Putamen (tissue), 1 donor: ENCODE measurements at regions not wholly inside any gene's neighbourhood (a gene's known extent, or its start where the extent isn't known, plus 50 kb on each side); places are given as distances from the start of the nearest gene placed in this dataset.
"Not testable (repeated sequence)": the region's sequence is repeated elsewhere in the genome, so short reads cannot be mapped to it uniquely, and the experiment has no call there.

ENCODE experiments used
- DNase-seq: peaks from one replicate; pipeline ENCODE4 v3.0.0-alpha.2; 2016; ENCODE audit warnings: low spot score

DNA sequence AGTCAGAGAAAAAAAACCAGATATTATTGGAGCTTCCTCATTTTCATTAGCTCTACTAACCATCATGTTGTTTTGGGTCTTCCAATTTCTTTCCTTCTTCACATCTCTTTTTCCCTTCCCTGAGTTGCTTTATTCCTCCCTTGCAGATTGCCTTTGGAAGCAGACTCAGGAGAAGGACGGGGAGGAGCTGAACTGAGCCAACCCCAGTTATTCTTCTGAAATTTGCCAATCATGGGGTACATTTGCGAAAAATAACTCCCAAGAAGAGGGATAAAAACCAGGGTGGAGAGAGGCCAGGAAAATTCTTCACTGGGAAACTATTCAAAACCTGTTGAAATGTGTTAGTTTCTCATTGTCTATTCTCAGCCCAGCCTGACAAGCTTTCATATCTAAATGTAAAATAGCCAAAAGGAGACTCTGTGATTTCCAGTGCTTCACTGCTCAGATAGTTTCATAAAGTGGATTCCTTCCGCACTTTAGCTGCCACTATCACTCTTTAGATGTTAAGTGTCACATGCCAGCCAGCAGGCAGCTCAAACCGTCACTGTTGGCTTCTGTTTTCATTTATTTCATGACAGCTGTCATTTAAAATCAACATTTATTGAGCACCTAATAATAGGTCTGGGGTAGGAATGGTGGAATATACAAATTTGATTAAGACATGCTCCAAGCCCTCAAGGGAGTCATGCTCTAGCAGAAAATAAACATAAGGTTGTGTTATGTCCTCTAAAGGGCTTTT, 204.5 kb downstream of the SREK1 start:
- no peak for DNase-seq

DNA sequence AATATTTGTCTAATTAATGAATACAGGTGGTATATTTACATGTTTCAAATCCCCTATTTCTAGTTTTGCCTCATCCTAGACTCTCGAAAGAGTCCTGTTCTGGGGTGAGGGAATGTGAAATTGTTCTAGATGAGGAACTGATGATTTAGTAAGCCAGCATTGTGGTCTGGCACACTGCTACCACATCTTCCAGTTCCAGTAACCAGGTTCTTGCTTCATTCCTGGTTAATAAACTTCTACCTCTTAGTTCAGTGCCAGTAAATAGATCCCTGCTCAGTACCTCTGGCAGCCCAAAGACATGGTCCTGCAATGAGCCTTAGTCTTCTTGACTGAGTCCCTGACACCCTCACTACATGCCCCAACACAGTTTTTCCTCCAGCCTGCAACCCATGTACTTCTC, 207.7 kb downstream of the SREK1 start:
- no peak for DNase-seq

DNA sequence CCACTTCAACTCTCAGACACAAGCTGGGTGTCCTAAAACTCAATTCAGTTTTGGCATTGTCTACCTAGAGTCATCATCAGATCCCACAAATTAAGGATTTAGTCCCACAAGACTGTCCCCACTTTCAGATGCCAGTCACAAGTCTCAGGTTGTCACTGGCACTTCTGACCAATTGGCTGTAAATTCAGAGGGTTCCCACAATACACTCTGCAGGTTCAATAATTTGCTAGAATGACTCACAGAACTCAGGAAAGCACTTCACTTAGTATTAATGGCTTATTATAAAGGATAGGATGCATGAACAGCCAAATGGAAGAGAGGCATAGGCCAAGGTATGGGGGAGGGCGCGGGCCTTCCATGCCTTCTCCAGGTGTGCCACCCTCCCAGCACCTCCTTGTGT, 209.1 kb downstream of the SREK1 start:
- no peak for DNase-seq

DNA sequence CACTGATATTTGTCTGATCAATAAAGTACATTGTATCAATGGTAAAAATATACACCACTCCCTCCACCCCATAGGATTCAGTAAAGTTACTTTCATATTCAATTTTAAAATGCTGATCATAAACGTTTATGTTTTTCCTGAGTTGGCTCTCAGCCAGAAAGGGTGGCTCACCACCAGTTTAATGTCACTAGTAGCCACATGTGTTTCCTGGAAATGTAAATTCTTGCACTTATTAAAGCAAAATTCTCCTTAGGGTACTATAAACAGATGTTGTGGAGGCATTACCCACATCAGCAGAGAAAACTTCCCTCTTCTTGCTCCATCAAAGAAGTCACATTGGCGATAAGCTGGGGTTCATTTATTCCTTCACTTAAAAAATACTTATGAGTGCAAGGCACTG, 210.3 kb downstream of the SREK1 start:
- DNase-seq: no peak

DNA sequence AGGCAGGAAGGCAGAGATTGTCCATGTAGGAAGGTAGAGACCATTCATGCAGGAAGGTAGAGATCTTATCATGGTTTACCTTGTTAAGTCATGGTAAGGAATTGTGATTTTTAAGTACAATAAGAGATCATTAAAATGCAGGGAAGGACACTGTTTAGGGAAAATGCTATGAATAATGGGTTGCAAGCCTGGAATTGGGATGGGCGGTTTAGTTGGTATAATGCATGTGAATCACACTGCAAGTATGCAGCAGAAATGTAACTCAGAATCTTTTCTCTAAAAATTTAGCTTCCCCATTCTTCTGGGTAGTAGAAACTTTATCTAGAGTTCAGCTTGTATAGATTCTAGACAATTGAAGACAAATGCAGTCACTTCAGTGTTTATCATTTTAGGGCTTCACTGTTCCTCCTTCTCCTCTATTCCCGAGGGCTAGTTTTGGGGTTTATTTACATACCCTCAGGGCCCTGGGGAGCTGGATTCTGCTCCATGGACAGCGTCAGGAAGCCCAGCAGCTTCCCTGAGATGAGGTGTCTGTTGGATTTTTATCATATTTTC, 212.0 kb downstream of the SREK1 start:
- DNase-seq: no peak

DNA sequence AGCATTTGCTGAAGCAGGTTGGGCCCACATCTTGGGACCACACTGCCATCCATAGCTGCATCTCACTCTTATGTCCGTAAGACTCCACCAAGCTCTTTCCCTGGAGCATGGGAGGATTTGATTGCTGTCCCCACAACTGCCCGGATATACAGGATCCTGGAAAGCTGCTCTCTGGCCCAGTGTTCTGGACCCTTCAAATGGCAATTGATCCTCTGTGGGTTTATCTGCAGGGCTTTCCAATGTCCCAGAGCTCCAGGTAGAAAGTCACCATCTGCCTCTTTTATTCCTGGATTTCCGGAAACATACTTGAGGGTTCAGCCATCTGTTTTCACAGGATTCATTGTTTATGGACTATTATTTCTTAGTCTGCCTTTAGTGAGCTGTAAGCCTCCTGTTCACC, 214.6 kb downstream of the SREK1 start:
- DNase-seq: no peak

DNA sequence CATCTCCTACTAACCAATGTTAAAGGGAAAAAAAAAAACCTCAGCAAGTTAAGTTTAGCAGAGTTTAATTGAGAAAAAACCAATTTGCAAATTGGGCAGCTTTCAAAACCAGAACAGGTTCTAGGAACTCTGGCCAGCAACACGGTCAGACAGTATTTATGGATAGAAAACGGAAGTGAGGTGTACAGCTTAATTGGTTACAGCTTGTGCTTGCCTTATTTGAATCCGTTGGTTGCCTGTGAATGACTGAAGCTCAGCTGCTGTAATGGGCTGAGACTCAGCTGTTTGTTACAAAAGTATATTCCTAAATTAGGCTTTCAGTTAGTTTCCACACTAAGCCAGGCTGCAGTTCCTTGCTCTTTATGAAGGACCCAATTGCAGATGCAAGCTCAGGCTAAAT, 217.0 kb downstream of the SREK1 start:
- no peak for DNase-seq

DNA sequence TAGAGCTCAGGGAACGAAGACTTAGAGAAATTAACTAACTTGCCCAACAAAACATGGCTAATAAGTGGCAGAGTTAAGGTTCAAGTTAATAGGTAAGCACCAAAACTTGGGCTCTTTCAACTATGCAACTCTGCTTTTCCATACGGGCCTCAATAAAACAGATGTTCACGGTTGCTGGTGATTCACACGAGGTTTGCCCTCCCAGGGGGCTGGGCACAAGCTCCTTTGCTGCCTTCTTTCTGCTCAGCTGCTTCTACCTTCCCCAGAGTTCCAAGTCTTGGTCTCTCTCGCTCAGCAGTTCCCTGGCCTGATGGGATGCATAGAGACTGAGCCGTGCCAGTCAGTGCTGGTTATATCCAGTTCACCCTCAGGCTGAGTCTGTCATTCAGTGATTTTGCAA, 217.9 kb downstream of the SREK1 start:
- no peak for DNase-seq

DNA sequence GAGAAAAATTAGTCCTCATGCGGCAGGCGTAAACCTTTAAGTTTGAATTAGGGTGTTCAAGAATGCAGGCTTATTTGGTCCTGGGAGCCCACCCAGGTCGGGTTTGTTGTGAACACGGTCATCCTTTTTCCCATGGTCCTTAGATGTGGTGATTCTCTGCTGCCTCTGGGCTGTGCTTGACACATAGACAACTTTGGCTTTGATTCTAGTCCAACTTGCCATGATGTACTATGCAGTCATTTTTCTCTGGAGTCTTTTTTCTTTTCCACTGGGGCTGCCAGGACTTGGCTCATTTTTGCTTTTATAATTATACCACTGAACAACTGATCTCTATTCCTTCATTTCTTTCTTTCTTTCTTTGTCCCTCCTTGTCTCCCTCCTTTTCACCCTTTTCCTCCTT, 218.6 kb downstream of the SREK1 start:
- no peak for DNase-seq

DNA sequence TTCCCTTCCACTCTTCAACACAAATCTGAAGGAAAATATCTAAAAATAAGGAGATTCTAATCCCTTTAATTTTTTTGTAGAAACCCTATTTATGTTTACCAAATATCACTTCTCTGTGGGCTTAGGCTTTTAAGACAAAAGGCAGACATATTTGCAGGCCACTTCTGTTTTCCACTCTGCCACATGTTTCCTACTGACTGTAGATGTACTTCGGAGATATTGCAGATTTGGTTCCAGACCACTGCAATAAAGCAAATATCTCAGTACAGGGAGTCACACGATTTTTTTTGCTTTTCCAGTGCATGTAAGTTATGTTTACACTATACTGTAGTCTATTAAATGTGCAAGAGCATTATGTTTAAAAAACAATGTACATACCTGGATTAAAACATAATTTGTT, 219.0 kb downstream of the SREK1 start:
- no peak for DNase-seq

DNA sequence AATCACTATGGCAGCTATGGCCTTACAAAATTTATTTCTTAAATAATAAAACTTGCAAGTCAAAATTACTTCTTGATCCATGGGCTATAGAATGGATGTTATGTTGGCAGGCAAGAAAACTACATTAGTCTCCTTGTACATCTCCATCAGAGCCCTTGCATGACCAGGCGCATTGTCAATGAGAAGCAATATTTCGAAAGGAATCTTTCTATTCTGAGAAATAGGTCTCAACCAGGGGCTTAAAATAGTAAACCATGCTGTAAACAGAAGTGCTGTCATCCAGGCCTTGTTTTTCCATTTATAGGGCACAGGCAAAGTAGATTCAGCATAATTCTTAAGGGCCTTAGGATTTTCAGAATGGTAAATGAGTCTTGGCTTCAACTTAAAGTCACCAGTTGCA, 220.1 kb downstream of the SREK1 start:
- no peak for DNase-seq

DNA sequence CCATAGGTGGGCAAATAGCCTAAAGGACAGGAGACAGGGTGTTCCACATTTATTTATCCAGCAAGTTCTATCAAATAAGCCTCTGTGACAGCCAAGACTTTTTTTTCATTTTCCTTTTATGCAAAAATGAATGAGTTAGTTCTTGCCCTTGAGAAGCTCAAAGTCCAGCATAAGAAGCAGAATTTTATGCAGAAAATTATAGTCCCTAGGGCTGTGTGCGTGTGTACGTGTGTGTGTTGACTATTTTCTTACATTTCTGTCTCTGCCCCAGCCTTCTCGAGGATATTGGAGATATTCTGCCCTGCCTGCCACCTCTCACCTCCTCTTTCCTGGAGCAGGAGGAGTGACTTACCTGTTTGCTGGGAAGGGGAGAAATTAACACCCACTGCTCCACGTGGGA, 221.9 kb downstream of the SREK1 start:
- no peak for DNase-seq

DNA sequence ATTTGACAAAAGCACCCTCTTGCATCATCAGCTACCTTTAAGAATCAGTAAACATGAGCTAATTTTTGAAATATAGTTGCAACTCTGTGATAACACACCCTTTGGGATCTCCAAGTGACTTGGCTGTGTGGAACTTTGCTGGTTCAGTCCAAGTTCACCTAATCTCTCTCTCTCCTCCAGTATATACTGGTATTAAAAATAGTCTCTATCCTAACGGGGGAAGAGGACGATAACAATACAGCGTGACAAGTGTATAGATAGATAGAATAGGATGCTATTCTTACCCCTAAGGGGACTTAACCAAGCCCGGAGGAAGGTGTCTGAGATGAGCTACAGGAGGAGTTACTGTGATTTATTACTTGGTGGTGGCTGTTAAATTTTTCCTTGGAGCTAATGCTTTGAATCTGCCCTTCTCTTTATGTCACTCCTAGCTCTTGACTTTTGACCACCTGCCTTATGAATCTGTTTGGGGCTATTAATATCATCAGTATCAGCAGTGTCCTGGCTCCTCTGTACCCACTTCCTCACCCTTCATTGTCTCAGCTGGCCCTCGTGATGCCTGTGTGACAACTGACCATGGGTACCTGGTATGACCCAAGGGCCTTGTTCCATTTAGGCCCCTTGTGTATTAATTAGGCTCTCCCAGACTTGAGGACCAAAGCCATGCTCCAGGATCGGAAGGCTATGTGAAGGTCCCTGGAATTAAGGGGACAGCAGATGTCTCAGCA, 223.9 kb downstream of the SREK1 start:
- no peak for DNase-seq

DNA sequence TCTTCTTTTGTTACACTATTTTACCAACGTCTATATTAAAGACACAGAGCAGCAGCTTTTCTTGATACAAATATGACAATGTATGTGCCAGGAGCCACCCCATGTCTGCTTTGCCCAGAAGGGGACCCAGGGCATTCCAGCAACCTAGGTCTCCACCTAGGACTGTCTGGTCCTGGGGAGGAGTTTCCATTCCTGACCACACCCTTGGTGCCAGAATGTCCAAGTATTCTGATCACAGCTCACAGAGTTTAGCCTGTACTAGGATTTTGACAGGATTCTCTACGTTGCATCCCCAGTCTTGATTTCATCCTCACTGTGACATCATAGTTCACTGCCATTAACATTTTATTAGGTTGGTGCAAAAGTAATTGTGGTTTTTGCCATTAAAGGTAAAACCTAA, 224.7 kb downstream of the SREK1 start:
- no peak for DNase-seq

DNA sequence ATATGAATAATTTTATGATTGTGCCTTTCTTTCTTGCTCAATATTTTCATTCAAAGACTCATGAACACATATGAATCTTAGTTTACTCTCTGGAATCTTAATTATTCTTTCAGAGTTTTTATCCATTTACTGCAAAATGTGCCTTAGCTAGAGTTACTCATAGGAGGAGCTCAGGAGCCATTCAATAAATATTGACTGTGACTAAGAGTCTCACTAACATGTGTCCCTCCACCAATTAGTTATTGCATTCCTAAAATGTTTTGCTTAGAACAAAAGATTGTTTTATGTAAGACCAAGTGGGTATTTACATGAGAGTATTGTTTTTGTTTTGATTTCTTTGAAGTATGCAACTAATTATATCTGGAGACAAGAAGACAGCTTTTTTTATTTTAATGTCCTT, 218.4 kb upstream of the MAST4 start:
- no peak for DNase-seq

DNA sequence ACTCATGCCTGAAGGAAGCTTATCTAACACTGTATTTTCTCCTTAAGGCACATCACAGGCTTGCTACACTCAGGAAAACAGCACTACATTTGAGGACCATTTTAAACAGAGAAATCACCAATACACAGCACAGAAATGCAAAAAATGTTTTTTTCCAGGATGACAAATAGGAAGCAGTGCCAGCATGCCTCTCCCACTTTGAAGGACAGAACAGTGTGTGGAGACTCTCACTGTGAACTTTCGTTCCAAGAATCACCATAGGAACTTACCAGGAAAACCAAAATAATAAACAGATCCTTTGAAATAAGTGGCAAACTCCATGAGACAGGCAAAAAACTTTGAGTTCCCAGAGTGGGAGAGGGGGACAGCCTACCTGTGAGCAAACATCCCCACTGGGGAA, 217.8 kb upstream of the MAST4 start:
- DNase-seq: no peak

DNA sequence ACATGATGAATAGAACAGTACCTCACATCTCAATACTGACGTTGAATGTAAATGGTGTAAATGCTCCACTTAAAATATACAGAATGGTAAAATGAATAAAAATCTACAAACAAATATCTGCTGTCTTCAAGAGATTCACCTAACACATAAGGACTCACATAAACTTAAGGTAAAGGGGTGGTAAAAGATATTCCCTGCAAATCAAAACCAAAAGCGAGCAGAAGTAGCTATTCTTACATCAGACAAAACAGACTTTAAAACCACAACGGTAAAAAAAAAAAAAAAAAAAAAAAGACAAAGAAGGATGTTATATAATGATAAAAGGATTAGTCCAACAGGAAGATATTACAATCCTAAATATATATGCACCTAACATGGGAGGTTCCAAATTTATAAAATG, 214.0 kb upstream of the MAST4 start:
- DNase-seq: no peak

DNA sequence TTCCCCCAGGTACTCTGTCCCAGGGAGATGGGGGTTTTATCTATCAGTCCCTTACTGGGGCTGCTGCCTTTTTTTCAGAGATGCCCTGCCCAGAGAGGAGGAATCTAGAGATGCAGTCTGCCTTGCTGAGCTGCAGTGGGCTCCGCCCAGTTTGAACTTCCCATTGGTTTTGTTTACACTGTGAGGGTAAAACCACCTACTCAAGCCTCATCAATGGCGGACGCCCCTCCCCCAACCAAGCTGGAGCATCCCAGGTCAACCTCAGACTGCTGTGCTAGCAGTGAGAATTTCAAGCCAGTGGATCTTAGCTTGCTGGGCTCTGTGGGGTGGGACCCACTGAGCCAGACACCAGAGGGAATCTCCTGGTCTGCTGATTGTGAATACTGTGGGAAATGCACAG, 191.0 kb upstream of the MAST4 start:
- not testable (repeated sequence) for DNase-seq

DNA sequence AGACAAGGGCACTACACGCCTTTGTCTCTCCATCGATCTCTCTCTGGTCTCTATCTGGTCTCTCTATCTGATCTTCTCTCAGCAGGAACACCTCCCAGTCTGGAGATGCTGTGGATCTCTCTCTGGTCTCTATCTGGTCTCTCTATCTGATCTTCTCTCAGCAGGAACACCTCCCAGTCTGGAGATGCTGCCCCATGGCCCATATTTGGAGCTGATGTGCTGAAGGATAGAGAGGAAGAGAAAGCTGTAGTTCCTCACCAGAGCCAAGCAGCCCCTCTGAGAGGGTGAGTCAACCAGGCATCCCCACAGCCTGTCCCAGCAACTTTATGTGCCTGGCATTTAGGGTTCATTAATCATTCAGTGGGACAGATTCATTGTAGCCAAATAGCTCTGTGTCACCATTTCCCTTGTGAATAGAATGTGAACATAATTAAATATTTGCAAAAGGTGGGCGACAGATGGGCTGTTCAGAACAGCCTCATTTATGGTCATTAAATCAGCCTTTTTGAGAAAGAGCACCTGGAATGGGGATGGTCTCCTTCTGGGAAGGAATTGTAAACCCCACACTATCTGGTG, 189.3 kb upstream of the MAST4 start:
- no peak for DNase-seq

DNA sequence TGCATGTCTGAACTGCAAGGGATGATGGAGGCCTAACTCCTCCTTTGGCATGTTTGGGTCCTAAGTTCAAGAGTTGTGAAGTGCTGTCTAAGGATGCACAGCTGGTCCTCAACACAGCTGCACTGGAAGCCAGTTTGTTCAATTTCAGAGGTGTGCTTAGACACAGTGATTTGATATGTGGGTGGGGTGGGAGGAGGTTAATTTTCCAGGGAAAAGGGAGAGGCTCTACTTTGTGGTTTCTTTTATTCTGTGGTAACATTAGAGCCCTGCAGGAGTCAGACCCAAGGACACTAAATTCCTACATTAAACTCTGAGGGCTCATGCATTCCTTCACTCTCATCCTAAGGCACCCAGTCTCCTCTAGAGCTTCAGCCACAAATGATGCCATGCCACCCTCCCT, 188.4 kb upstream of the MAST4 start:
- DNase-seq: no peak

DNA sequence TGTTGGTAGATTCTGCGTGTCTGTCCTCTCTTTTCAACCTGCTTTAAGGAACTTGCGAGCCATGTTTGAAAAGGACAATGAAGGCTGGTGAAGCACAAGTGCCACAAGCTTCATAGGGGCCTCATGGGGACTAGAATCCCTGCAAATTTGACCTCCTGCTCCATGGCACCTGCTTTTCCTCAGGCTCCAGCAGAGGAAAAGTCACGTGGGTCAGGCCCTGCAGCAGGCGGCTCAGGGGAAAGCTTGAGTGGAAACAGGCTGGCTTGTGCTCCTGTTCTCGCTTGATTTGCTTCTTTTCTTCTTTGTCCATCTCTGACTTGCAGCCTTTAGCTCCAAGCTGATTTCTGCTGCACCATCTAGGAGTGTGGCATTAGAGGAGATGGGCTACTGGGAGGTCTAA, 187.6 kb upstream of the MAST4 start:
- DNase-seq: no peak

DNA sequence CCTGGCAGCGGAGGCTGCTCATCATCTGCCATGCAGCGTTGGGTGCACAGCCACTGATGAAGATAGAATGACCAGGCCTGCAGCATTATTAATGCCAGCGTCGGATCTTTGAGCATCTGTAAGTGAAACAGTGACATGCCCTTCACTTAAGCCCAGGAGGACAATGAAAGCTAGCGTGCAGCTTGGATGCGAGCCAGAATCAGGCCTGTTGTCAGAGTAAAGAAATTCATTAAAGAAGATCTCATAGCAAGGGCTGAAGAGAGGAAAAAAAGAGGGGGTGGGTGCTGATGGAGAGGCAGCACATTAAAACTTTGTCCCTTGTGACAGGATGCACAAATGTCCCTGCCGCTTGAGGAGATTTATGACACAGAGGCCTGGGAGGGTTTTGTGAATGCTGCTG, 186.1 kb upstream of the MAST4 start:
- no peak for DNase-seq

DNA sequence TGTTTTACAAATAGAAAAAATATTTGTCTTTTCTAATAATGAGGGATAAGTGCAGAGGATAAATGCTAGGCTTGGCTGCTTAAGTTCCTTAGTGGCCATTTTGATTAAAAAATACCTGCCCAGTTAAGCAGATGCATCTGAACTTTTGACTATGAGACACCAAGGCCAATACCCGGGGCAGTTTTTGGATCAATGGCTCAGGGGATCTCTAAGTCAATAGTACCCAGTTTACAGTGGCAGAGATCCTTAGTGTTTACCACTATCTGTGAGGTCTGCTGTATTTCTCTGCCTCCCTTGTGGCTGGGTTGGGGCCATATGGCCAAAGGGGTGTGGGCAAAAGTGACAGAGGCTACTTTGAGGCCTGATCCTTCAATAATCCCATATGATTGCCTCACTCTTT, 184.5 kb upstream of the MAST4 start:
- no peak for DNase-seq
